DOHH2 (cell line): ENCODE measurements at regions not wholly inside any gene's neighbourhood (a gene's known extent, or its start where the extent isn't known, plus 50 kb on each side); places are given as distances from the start of the nearest gene placed in this dataset.

Experiments
- CTCF ChIP-seq: fragments of 200-600 bp; sonication (generic); IDR thresholded peaks from one replicate; pipeline ENCODE4 v1.5.1; 2014; ENCODE audit warnings: antibody characterized with exemption, mild to moderate bottlenecking, low read depth, low read length; ENCODE audit not compliant: poor library complexity, severe bottlenecking
- EZH2phosphoT487 ChIP-seq: fragments of 200-600 bp; sonication (generic); IDR thresholded peaks from 2 replicates; pipeline ENCODE4 v1.6.1; 2017; ENCODE audit warnings: borderline replicate concordance, mild to moderate bottlenecking, antibody characterized with exemption, low read length, moderate library complexity, mixed read lengths

DNA sequence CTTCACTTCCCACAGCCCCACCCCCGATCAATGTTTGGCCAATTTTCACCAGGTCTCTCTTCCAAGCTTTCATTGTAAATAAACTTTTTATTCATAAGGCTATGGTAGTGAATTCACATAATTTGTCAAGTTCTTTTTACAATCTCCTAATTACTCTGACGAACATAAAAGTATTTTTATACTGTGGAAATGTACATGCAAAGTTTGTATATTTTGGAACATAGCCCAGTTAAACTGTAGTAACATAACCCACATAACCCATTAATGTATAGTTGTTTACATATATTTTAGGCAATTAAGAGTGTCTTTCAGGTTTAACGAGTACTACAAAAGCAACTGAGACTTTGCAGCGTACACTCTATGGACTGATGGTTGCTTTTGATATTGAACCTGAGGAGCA is 228.3 kb upstream of the ERBB4 start:
- TF ChIP-seq CTCF (no peak), EZH2phosphoT487 (no peak)
